ENCODE measurements at regions not wholly inside any gene's neighbourhood (a gene's known extent, or its start where the extent isn't known, plus 50 kb on each side); places are given as distances from the start of the nearest gene placed in this dataset.

DNA sequence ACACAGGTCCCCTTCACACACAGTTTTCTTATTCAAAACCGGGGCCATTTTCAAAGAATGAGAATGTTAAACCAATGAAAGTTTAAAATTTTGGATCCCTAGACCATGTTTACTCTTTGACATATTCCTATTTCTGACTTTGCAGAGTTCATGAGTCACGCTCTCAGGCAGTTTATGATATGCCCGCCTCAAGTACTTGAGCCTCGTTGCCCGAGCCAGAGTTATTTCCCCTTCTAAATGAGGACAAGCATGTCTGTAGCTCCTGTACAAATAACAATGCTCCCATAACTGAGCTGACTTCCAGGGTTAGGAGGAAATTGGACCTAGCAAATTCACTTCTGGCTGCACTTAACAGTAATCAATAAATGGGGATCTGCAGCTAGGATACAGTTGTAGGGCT, 87.9 kb upstream of the PDE1C start:
- Histone ChIP-seq H2AFZ (ENCODE audit: low read length) (no peak overlapping the region), H3K4me2 (ENCODE audit: low read length) (no peak overlapping the region), H3K36me3 (ENCODE audit: insufficient read depth, low read length) (no peaks in the 10 kb centered on the region), H3K9me2 (ENCODE audit: insufficient read depth, low read length) (no peaks in the 10 kb centered on the region), H3K79me2 (ENCODE audit: insufficient read depth, low read depth, low read length) (no peaks in the 10 kb centered on the region), H3K4me1 (ENCODE audit: insufficient read depth, low read length, poor library complexity, severe bottlenecking) (no peaks in the 10 kb centered on the region), H3K9me3 (ENCODE audit: low read length) (no peaks in the 10 kb centered on the region), H3K4me3 (ENCODE audit: low read depth, low read length, poor library complexity, severe bottlenecking) (no peak overlapping the region), H3K27ac (ENCODE audit: low read depth, low read length, poor library complexity, severe bottlenecking) (no peak overlapping the region), H4K20me1 (ENCODE audit: insufficient read depth, low read length) (no peaks in the 10 kb centered on the region)
- POLR2A ChIA-PET: interaction anchor here (1.2 kb wide), 1 partner anchor 201 kb away, joined by 3 read pairs; no protein-coding TSS in a partner anchor
- no peak for DNase-seq (ENCODE audit: low spot score)
- TF ChIP-seq, protein P1, sequence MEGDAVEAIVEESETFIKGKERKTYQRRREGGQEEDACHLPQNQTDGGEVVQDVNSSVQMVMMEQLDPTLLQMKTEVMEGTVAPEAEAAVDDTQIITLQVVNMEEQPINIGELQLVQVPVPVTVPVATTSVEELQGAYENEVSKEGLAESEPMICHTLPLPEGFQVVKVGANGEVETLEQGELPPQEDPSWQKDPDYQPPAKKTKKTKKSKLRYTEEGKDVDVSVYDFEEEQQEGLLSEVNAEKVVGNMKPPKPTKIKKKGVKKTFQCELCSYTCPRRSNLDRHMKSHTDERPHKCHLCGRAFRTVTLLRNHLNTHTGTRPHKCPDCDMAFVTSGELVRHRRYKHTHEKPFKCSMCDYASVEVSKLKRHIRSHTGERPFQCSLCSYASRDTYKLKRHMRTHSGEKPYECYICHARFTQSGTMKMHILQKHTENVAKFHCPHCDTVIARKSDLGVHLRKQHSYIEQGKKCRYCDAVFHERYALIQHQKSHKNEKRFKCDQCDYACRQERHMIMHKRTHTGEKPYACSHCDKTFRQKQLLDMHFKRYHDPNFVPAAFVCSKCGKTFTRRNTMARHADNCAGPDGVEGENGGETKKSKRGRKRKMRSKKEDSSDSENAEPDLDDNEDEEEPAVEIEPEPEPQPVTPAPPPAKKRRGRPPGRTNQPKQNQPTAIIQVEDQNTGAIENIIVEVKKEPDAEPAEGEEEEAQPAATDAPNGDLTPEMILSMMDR (conservative IDR thresholded peaks at IDR 0.05; ENCODE audit: low read length): no peak
- no peak for TF ChIP-seq EZH2phosphoT487 (IDR thresholded peaks at IDR 0.05; ENCODE audit: borderline replicate concordance, low read depth, low read length)
- intact Hi-C loops (cut with micrococcal nuclease; ENCODE audit: unreplicated experiment): no loop called here
- CTCF ChIA-PET (ENCODE audit: unreplicated experiment): no interaction called here
- BruUV-seq (replicated peaks): no TSS peak

DNA sequence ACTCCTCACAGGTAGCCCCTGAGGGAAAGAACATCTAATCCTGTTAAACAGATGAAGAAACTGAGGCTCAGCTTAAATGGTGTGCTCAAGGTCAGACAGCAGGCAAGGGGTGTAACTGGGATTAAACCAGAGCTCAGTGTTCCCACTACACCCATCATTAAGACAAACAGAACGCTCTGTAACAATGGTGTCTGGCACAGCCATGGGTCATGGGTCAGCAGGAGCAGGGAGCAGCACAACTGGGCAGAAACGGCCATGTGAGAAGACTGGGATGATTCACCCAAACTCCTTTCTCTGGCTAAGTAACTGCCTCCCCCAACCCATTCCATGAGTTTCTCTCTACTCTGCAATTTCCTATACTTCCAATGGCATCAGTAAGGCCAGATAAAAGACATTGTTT, 85.5 kb upstream of the PDE1C start:
- CTCF ChIA-PET (ENCODE audit: unreplicated experiment): no interaction called here
- Histone ChIP-seq H3K9me3 (ENCODE audit: low read length) (no peaks in the 10 kb centered on the region), H3K4me3 (ENCODE audit: low read depth, low read length, poor library complexity, severe bottlenecking) (no peak overlapping the region), H3K4me2 (ENCODE audit: low read length) (no peak overlapping the region), H3K79me2 (ENCODE audit: insufficient read depth, low read depth, low read length) (no peaks in the 10 kb centered on the region), H2AFZ (ENCODE audit: low read length) (no peak overlapping the region), H3K9me2 (ENCODE audit: insufficient read depth, low read length) (no peaks in the 10 kb centered on the region), H3K4me1 (ENCODE audit: insufficient read depth, low read length, poor library complexity, severe bottlenecking) (no peaks in the 10 kb centered on the region), H4K20me1 (ENCODE audit: insufficient read depth, low read length) (no peaks in the 10 kb centered on the region), H3K36me3 (ENCODE audit: insufficient read depth, low read length) (no peaks in the 10 kb centered on the region), H3K27ac (ENCODE audit: low read depth, low read length, poor library complexity, severe bottlenecking) (no peak overlapping the region)
- BruUV-seq (replicated peaks): no TSS peak
- intact Hi-C loops (cut with micrococcal nuclease; ENCODE audit: unreplicated experiment): no loop called here
- POLR2A ChIA-PET: no interaction called here
- DNase-seq (ENCODE audit: low spot score): no peak
- TF ChIP-seq, protein P1 (conservative IDR thresholded peaks at IDR 0.05; ENCODE audit: low read length): no peak
- TF ChIP-seq EZH2phosphoT487 (IDR thresholded peaks at IDR 0.05; ENCODE audit: borderline replicate concordance, low read depth, low read length): no peak

DNA sequence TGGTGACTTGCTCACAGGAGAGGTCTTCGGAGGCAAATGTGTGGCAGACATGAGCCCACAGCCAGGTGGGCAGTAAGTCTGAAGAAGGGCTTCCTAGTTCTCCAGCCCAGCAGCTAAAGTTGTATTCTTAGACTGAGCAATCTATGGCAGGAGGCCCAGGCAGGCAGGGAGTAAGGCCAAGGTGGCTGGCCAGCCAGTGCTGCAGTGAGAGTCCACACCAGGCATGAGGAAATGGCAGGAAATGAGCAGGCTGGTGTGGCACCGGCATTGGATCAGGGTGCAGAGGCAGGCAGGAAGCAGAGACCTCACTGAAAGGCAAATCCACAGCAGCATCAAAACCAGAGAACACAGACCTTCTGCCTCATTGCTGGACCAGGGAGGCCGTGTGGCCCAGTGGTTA, 84.6 kb upstream of the PDE1C start:
- BruUV-seq (replicated peaks): no TSS peak
- no peak for TF ChIP-seq EZH2phosphoT487 (IDR thresholded peaks at IDR 0.05; ENCODE audit: borderline replicate concordance, low read depth, low read length)
- TF ChIP-seq, protein P1 (conservative IDR thresholded peaks at IDR 0.05; ENCODE audit: low read length): no peak
- Histone ChIP-seq H3K9me3 (ENCODE audit: low read length) (no peaks in the 10 kb centered on the region), H3K79me2 (ENCODE audit: insufficient read depth, low read depth, low read length) (no peaks in the 10 kb centered on the region), H3K36me3 (ENCODE audit: insufficient read depth, low read length) (no peaks in the 10 kb centered on the region), H3K9me2 (ENCODE audit: insufficient read depth, low read length) (no peaks in the 10 kb centered on the region), H4K20me1 (ENCODE audit: insufficient read depth, low read length) (no peaks in the 10 kb centered on the region), H2AFZ (ENCODE audit: low read length) (no peak overlapping the region), H3K27ac (ENCODE audit: low read depth, low read length, poor library complexity, severe bottlenecking) (no peak overlapping the region), H3K4me2 (ENCODE audit: low read length) (no peak overlapping the region), H3K4me1 (ENCODE audit: insufficient read depth, low read length, poor library complexity, severe bottlenecking) (no peaks in the 10 kb centered on the region), H3K4me3 (ENCODE audit: low read depth, low read length, poor library complexity, severe bottlenecking) (no peak overlapping the region)
- POLR2A ChIA-PET: no interaction called here
- DNase-seq (ENCODE audit: low spot score): no peak
- intact Hi-C loops (cut with micrococcal nuclease; ENCODE audit: unreplicated experiment): no loop called here
- CTCF ChIA-PET (ENCODE audit: unreplicated experiment): no interaction called here
